ENCODE measurements at regions not wholly inside any gene's neighbourhood (a gene's known extent, or its start where the extent isn't known, plus 50 kb on each side); places are given as distances from the start of the nearest gene placed in this dataset.

GRCh38 chr10:33880291-33880690, 545.8 kb upstream of the NRP1 start:
- TF ChIP-seq CTCF (IDR thresholded peaks at IDR 0.05; ENCODE audit: borderline replicate concordance, extremely low read depth, low read length, poor library complexity, severe bottlenecking): no peak
- TF ChIP-seq EZH2 (IDR thresholded peaks at IDR 0.05; ENCODE audit: borderline replicate concordance, low read depth, low read length, severe bottlenecking): no peak
